Endothelial cell of umbilical vein (primary cell): ENCODE measurements at regions not wholly inside any gene's neighbourhood (a gene's known extent, or its start where the extent isn't known, plus 50 kb on each side); places are given as distances from the start of the nearest gene placed in this dataset.

Experiments
- BruUV-seq: library from RNA; stranded (reverse); fragments of 400-500 nt; replicated peaks from 2 replicates; lab custom pipeline; 2021; lab: Mats Ljungman, UMichigan
- CTCF ChIA-PET: fragments of 300-600, 350-600 bp; sonication (Branson Sonifier 250); formaldehyde crosslinking; loops from one replicate; lab custom pipeline; 2021; ENCODE audit warnings: antibody characterized with exemption, inconsistent platforms; lab: Charles Lee
- POLR2A ChIA-PET: fragments of 300-600, 350-600 bp; sonication (Branson Sonifier 250); formaldehyde crosslinking; loops from one replicate; lab custom pipeline; 2021; ENCODE audit warnings: antibody characterized with exemption, inconsistent platforms; lab: Charles Lee
- DNase-seq: peaks from one replicate; pipeline ENCODE4 v3.0.0-alpha.2; 2011; ENCODE audit warnings: low read depth, low spot score
- FAIRE-seq: peaks from 2 replicates; lab custom pipeline; 2011; peaks lifted over from hg19 to GRCh38; lab: Jason Lieb, UNC
- H2AFZ ChIP-seq: 2 replicates; pipeline ENCODE4 v1.6.0; 2012; ENCODE audit warnings: low read depth, low read length, control low read depth, inconsistent platforms
- H3K27ac ChIP-seq: 2 replicates; pipeline ENCODE4 v1.5.1; 2011; ENCODE audit warnings: low read depth, mild to moderate bottlenecking, control low read depth, low read length, moderate library complexity; ENCODE audit not compliant: insufficient read depth
- H3K27me3 ChIP-seq, 2 experiments: 2 replicates each; pipeline versions ENCODE4 v1.6.0 to v1.6.1; 2011; ENCODE audit warnings: low read length in 2 of 2, mixed read lengths in 1 of 2; ENCODE audit not compliant: control insufficient read depth in 2 of 2, insufficient read depth in 2 of 2
- H3K36me3 ChIP-seq, 2 experiments: 2 replicates in 1 of 2; 3 replicates in 1 of 2; pipeline ENCODE4 v1.5.1; 2011; ENCODE audit warnings: low read length in 2 of 2, mild to moderate bottlenecking in 1 of 2, moderate library complexity in 1 of 2; ENCODE audit not compliant: control insufficient read depth in 2 of 2, insufficient read depth in 2 of 2; ENCODE audit errors: extremely low read depth in 1 of 2
- H3K4me1 ChIP-seq: 3 replicates; pipeline ENCODE4 v1.5.1; 2011; ENCODE audit warnings: mild to moderate bottlenecking, low read length; ENCODE audit not compliant: control insufficient read depth, insufficient read depth; ENCODE audit errors: extremely low read depth
- H3K4me2 ChIP-seq: 2 replicates; pipeline ENCODE4 v1.6.1; 2011; ENCODE audit warnings: low read length, control low read depth, mixed read lengths; ENCODE audit not compliant: insufficient read depth
- H3K4me3 ChIP-seq, 3 experiments: fragments of 200-600 bp in 1 of 3; sonication (generic), shearing (Covaris generic) in 1 of 3; replicated peaks in 1 of 3; 2 replicates each; pipeline ENCODE4 v1.5.1; 2011 to 2016; ENCODE audit warnings: control low read depth in 3 of 3, low read length in 3 of 3, mild to moderate bottlenecking in 2 of 3, inconsistent platforms in 1 of 3, low read depth in 1 of 3, moderate library complexity in 1 of 3; ENCODE audit not compliant: insufficient read depth in 1 of 3
- H3K79me2 ChIP-seq: 2 replicates; pipeline ENCODE4 v1.6.0; 2012; ENCODE audit warnings: low read length, inconsistent platforms; ENCODE audit not compliant: control insufficient read depth, insufficient read depth
- H3K9ac ChIP-seq: replicated peaks from 2 replicates; pipeline ENCODE3; 2011; ENCODE audit warnings: low read length, control low read depth; ENCODE audit not compliant: insufficient read depth; ENCODE audit errors: extremely low read depth
- H3K9me1 ChIP-seq: replicated peaks from 3 replicates; pipeline ENCODE4 v1.6.0; 2011; ENCODE audit warnings: mild to moderate bottlenecking, low read length; ENCODE audit not compliant: control insufficient read depth, insufficient read depth; ENCODE audit errors: extremely low read depth
- H3K9me3 ChIP-seq: replicated peaks from 2 replicates; pipeline ENCODE4 v1.5.1; 2012; ENCODE audit warnings: low read length, inconsistent platforms; ENCODE audit not compliant: control insufficient read depth, insufficient read depth
- H4K20me1 ChIP-seq: replicated peaks from 2 replicates; pipeline ENCODE3; 2011; ENCODE audit warnings: mild to moderate bottlenecking, low read length; ENCODE audit not compliant: control insufficient read depth, insufficient read depth; ENCODE audit errors: extremely low read depth
- EZH2 ChIP-seq: IDR thresholded peaks from 2 replicates; pipeline ENCODE4 v1.6.1; 2012; ENCODE audit warnings: borderline replicate concordance, low read depth, mild to moderate bottlenecking, moderate library complexity, low read length, inconsistent platforms; ENCODE audit not compliant: severe bottlenecking
- FOS ChIP-seq: IDR thresholded peaks from 2 replicates; pipeline ENCODE4 v1.6.1; 2011; ENCODE audit warnings: mild to moderate bottlenecking, low read length, moderate library complexity, borderline replicate concordance; ENCODE audit not compliant: insufficient read depth
- GATA2 ChIP-seq: IDR thresholded peaks from 2 replicates; pipeline ENCODE4 v1.7.0; 2011; ENCODE audit warnings: low read depth, mild to moderate bottlenecking, moderate library complexity, mixed read lengths, low read length; ENCODE audit not compliant: insufficient read length, insufficient read depth
- JUN ChIP-seq: IDR thresholded peaks from 2 replicates; pipeline ENCODE4 v1.6.1; 2011; ENCODE audit warnings: borderline replicate concordance, low read depth; ENCODE audit not compliant: insufficient read length, insufficient read depth
- MYC ChIP-seq: IDR thresholded peaks from one replicate; pipeline ENCODE4 v1.6.1; 2011; ENCODE audit warnings: mild to moderate bottlenecking, low read depth, low read length
- POLR2A ChIP-seq: IDR thresholded peaks from 2 replicates; pipeline ENCODE4 v1.6.1; 2012; ENCODE audit warnings: low read depth, mild to moderate bottlenecking, control low read depth, low read length
- POLR2AphosphoS5 ChIP-seq: IDR thresholded peaks from 2 replicates; pipeline ENCODE4 v1.6.1; 2012; ENCODE audit warnings: low read depth, mild to moderate bottlenecking, control low read depth, low read length, moderate library complexity; ENCODE audit not compliant: insufficient read depth
- dilution Hi-C: fragments of 300-500 bp; cut with MboI; formaldehyde crosslinking; loops from one replicate; pipeline ENCODE4 v1.15.0; 2019; ENCODE audit warnings: low sequenced_read_pairs; ENCODE audit not compliant: extremely low pct_ligation_motif_present
- intact Hi-C: fragments of 100-400 bp; cut with micrococcal nuclease; formaldehyde crosslinking; loops from one replicate; pipeline ENCODE4 v1.10.0; 2022
- TF ChIP-seq, protein P1 (sequence below), 2 donors: IDR thresholded peaks; 1 replicate in 1 of 2; 2 replicates in 1 of 2; pipeline ENCODE4 v1.5.1; 2011; ENCODE audit warnings: low read length in 2 of 2, mild to moderate bottlenecking in 2 of 2, moderate library complexity in 2 of 2, control low read depth in 1 of 2, inconsistent platforms in 1 of 2, low read depth in 1 of 2; ENCODE audit not compliant: insufficient read depth in 1 of 2; ENCODE audit errors: extremely low read depth in 1 of 2
- TF ChIP-seq, protein P2 (sequence below): IDR thresholded peaks from 2 replicates; pipeline ENCODE4 v1.6.1; 2011; ENCODE audit not compliant: insufficient read depth, insufficient read length

DNA sequence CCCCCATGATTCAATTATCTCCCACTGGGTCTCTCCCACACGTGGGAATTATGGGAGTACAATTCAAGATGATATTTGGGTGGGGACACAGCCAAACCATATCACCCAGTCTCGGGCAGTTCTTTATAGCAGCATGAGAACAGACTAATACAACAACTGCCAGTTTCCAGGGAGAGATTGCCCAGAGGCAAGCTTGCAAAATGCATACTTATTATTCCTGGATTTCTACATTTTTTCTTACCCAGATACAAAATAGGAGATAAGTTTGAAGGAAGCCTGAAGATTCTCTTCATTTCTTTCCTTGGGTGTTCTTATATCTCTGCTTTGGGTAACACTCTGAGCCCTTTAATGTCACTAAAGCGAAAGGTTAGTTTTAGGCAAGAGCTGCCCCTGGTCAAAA is 691.2 kb downstream of the TAF11L14 start:
- H3K27ac ChIP-seq, result no peak overlapping the region
- no peaks in the 10 kb centered on the region for H3K4me1 ChIP-seq
- H3K9me3 ChIP-seq, result no peaks in the 10 kb centered on the region
- TF ChIP-seq FOS (no peak), POLR2A (no peak), POLR2AphosphoS5 (no peak), EZH2 (no peak), JUN (no peak), GATA2 (no peak), MYC (no peak)
- TF ChIP-seq, protein P1, sequence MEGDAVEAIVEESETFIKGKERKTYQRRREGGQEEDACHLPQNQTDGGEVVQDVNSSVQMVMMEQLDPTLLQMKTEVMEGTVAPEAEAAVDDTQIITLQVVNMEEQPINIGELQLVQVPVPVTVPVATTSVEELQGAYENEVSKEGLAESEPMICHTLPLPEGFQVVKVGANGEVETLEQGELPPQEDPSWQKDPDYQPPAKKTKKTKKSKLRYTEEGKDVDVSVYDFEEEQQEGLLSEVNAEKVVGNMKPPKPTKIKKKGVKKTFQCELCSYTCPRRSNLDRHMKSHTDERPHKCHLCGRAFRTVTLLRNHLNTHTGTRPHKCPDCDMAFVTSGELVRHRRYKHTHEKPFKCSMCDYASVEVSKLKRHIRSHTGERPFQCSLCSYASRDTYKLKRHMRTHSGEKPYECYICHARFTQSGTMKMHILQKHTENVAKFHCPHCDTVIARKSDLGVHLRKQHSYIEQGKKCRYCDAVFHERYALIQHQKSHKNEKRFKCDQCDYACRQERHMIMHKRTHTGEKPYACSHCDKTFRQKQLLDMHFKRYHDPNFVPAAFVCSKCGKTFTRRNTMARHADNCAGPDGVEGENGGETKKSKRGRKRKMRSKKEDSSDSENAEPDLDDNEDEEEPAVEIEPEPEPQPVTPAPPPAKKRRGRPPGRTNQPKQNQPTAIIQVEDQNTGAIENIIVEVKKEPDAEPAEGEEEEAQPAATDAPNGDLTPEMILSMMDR (IDR thresholded peaks at IDR 0.05; ENCODE audit: extremely low read depth in 1 of 2, insufficient read depth in 1 of 2, low read depth in 1 of 2, low read length in 2 of 2), result no peak
- TF ChIP-seq, protein P2, sequence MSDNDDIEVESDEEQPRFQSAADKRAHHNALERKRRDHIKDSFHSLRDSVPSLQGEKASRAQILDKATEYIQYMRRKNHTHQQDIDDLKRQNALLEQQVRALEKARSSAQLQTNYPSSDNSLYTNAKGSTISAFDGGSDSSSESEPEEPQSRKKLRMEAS, result no peak
- no peaks in the 10 kb centered on the region for H4K20me1 ChIP-seq
- intact Hi-C loops, result no loop called here
- dilution Hi-C loops, result no loop called here
- no peaks in the 10 kb centered on the region for H3K27me3 ChIP-seq
- no peaks in the 10 kb centered on the region for H3K9me1 ChIP-seq
- ChIA-PET CTCF (no interaction called here), POLR2A (no interaction called here)
- BruUV-seq, result no TSS peak
- H3K36me3 ChIP-seq, result no peaks in the 10 kb centered on the region
- no peak for DNase-seq
- FAIRE-seq, result no peak
- H2AFZ ChIP-seq, result no peak overlapping the region
- H3K4me3 ChIP-seq, result no peak overlapping the region
- H3K4me2 ChIP-seq, result no peak overlapping the region
- H3K79me2 ChIP-seq, result no peaks in the 10 kb centered on the region
- no peak overlapping the region for H3K9ac ChIP-seq
